Mesenchymal stem cell (in vitro differentiated cells and primary cell): ENCODE measurements at regions not wholly inside any gene's neighbourhood (a gene's known extent, or its start where the extent isn't known, plus 50 kb on each side); places are given as distances from the start of the nearest gene placed in this dataset.
"Not testable (repeated sequence)": the region's sequence is repeated elsewhere in the genome, so short reads cannot be mapped to it uniquely, and the experiment has no call there.

Experiments
- DNase-seq: peaks from one replicate; pipeline ENCODE4 v3.0.0-alpha.2; 2013
- H2AFZ ChIP-seq: one replicate; pipeline ENCODE4 v1.6.1; 2013; ENCODE audit warnings: low read depth, mild to moderate bottlenecking, control low read depth, inconsistent platforms, low read length, moderate library complexity
- H2AK5ac ChIP-seq: 2 replicates; pipeline ENCODE4 v1.6.1; 2013; ENCODE audit warnings: low read length, moderate library complexity, mild to moderate bottlenecking, inconsistent platforms; ENCODE audit not compliant: severe bottlenecking
- H2BK120ac ChIP-seq: one replicate; pipeline ENCODE4 v1.6.1; 2013; ENCODE audit warnings: low read depth, mild to moderate bottlenecking, inconsistent platforms, low read length, moderate library complexity
- H2BK12ac ChIP-seq, 2 experiments: one replicate each; pipeline ENCODE4 v1.6.1; 2013; ENCODE audit warnings: inconsistent platforms in 2 of 2, low read length in 2 of 2, mild to moderate bottlenecking in 2 of 2, moderate library complexity in 2 of 2, control low read depth in 1 of 2
- H2BK15ac ChIP-seq: one replicate; pipeline ENCODE4 v1.6.1; 2013; ENCODE audit warnings: mild to moderate bottlenecking, low read depth, inconsistent platforms; ENCODE audit not compliant: poor library complexity, severe bottlenecking
- H2BK5ac ChIP-seq: 2 replicates; pipeline ENCODE4 v1.6.1; 2013; ENCODE audit warnings: low read depth, mild to moderate bottlenecking, low read length, control low read depth, inconsistent platforms; ENCODE audit not compliant: poor library complexity, severe bottlenecking
- H3K14ac ChIP-seq, 2 experiments: one replicate each; pipeline ENCODE4 v1.6.1; 2013; ENCODE audit warnings: inconsistent platforms in 2 of 2, low read length in 2 of 2, control low read depth in 1 of 2, mild to moderate bottlenecking in 1 of 2, moderate library complexity in 1 of 2
- H3K18ac ChIP-seq, 2 experiments: one replicate each; pipeline ENCODE4 v1.6.1; 2013; ENCODE audit warnings: inconsistent platforms in 2 of 2, low read length in 2 of 2, control low read depth in 1 of 2, low read depth in 1 of 2, mild to moderate bottlenecking in 1 of 2
- H3K23ac ChIP-seq, 2 experiments: one replicate each; pipeline ENCODE4 v1.6.1; 2013; ENCODE audit warnings: inconsistent platforms in 2 of 2, low read length in 2 of 2, mild to moderate bottlenecking in 2 of 2, moderate library complexity in 2 of 2, control low read depth in 1 of 2
- H3K27ac ChIP-seq: 2 replicates; pipeline ENCODE4 v1.5.1; 2013; ENCODE audit warnings: mild to moderate bottlenecking, moderate library complexity, low read length, control low read depth, inconsistent platforms; ENCODE audit not compliant: poor library complexity, severe bottlenecking
- H3K27me3 ChIP-seq, 2 experiments: 2 replicates each; pipeline versions ENCODE4 v1.6.1 to v1.7.0; 2013; ENCODE audit warnings: low read length in 2 of 2, mild to moderate bottlenecking in 2 of 2, moderate library complexity in 2 of 2, control low read depth in 1 of 2, inconsistent platforms in 1 of 2; ENCODE audit not compliant: control insufficient read depth in 1 of 2, insufficient read depth in 1 of 2
- H3K36me3 ChIP-seq, 2 experiments: 2 replicates each; pipeline versions ENCODE4 v1.6.1 to v1.7.0; 2013; ENCODE audit warnings: low read length in 2 of 2, control low read depth in 1 of 2, inconsistent platforms in 1 of 2, low read depth in 1 of 2, mild to moderate bottlenecking in 1 of 2; ENCODE audit not compliant: insufficient read depth in 2 of 2, control insufficient read depth in 1 of 2
- H3K4ac ChIP-seq, 2 experiments: one replicate each; pipeline ENCODE4 v1.6.1; 2013; ENCODE audit warnings: inconsistent platforms in 2 of 2, low read length in 2 of 2, mild to moderate bottlenecking in 2 of 2, moderate library complexity in 2 of 2, control low read depth in 1 of 2, low read depth in 1 of 2
- H3K4me1 ChIP-seq: 2 replicates; pipeline ENCODE4 v1.6.1; 2013; ENCODE audit warnings: low read depth, low read length, control low read depth; ENCODE audit not compliant: control insufficient read depth, insufficient read depth
- H3K4me2 ChIP-seq: 2 replicates; pipeline ENCODE4 v1.6.1; 2013; ENCODE audit warnings: low read length, mild to moderate bottlenecking, inconsistent platforms; ENCODE audit not compliant: poor library complexity, severe bottlenecking
- H3K4me3 ChIP-seq, 2 experiments: 2 replicates each; pipeline versions ENCODE4 v1.5.1 to v1.7.0; 2013; ENCODE audit warnings: low read length in 2 of 2, mild to moderate bottlenecking in 2 of 2, control low read depth in 1 of 2, low read depth in 1 of 2; ENCODE audit not compliant: insufficient read depth in 1 of 2
- H3K79me1 ChIP-seq: replicated peaks from 2 replicates; pipeline ENCODE4 v1.6.1; 2013; ENCODE audit warnings: mild to moderate bottlenecking, control low read depth, low read length, inconsistent platforms; ENCODE audit not compliant: poor library complexity, severe bottlenecking
- H3K9ac ChIP-seq: 2 replicates; pipeline ENCODE4 v1.7.0; 2013; ENCODE audit warnings: mild to moderate bottlenecking, low read length, moderate library complexity
- H3K9me3 ChIP-seq: 2 replicates; pipeline ENCODE4 v1.7.0; 2013; ENCODE audit warnings: mild to moderate bottlenecking, low read length; ENCODE audit not compliant: control insufficient read depth
- H4K8ac ChIP-seq: one replicate; pipeline ENCODE4 v1.6.1; 2013; ENCODE audit warnings: inconsistent platforms, mild to moderate bottlenecking, low read length, moderate library complexity
- H4K91ac ChIP-seq: one replicate; pipeline ENCODE4 v1.6.1; 2013; ENCODE audit warnings: mild to moderate bottlenecking, low read length, inconsistent platforms
- WGBS: methylation state at CpG from one replicate; pipeline ENCODE4 v1.1.7; 2013; ENCODE audit warnings: mixed read lengths; 5-methylcytosine and 5-hydroxymethylcytosine counted together

- H2AFZ ChIP-seq, H3K9me3 ChIP-seq, H3K14ac ChIP-seq, H3K27ac ChIP-seq, H2BK12ac ChIP-seq, H3K4me1 ChIP-seq, H2BK5ac ChIP-seq, H3K36me3 ChIP-seq, H2BK15ac ChIP-seq, H3K23ac ChIP-seq, H3K4me3 ChIP-seq, H3K4me2 ChIP-seq, H4K8ac ChIP-seq, H3K79me1 ChIP-seq, H3K4ac ChIP-seq, H4K91ac ChIP-seq, H2AK5ac ChIP-seq, H3K9ac ChIP-seq, DNase-seq, H2BK120ac ChIP-seq, H3K27me3 ChIP-seq, H3K18ac ChIP-seq: not testable (repeated sequence)
- no CpG with 5 or more reads among the region's 2 CpGs for WGBS
Measured at GRCh38 chrY:12240326-12240725, 460.7 kb upstream of the USP9Y start.

- Histone ChIP-seq H3K4me2 (no peak overlapping the region), H3K18ac (no peak overlapping the region), H2AFZ (no peak overlapping the region), H2BK5ac (no peak overlapping the region), H3K4me3 (no peak overlapping the region), H3K27ac (no peak overlapping the region), H4K91ac (no peak overlapping the region), H3K14ac (no peak overlapping the region), H2BK120ac (no peak overlapping the region), H3K9ac (no peak overlapping the region), H3K4me1 (no peaks in the 10 kb centered on the region), H2BK15ac (no peak overlapping the region), H3K23ac (no peak overlapping the region), H3K36me3 (no peaks in the 10 kb centered on the region), H2AK5ac (no peak overlapping the region), H4K8ac (no peak overlapping the region), H3K27me3 (no peaks in the 10 kb centered on the region), H3K9me3 (no peaks in the 10 kb centered on the region), H2BK12ac (no peak overlapping the region), H3K4ac (no peak overlapping the region), H3K79me1 (no peaks in the 10 kb centered on the region)
- DNase-seq: no peak
- WGBS: 0% methylated on average over 1 of the region's 1 CpG
Measured at GRCh38 chrY:12244146-12244545, 456.9 kb upstream of the USP9Y start.

- H3K14ac ChIP-seq: no peak overlapping the region
- no peak overlapping the region for H3K18ac ChIP-seq
- H2AK5ac ChIP-seq: no peak overlapping the region
- no peak overlapping the region for H3K4ac ChIP-seq
- no peak overlapping the region for H4K8ac ChIP-seq
- H2BK12ac ChIP-seq: no peak overlapping the region
- no peak for DNase-seq
- H2BK5ac ChIP-seq: no peak overlapping the region
- no peaks in the 10 kb centered on the region for H3K36me3 ChIP-seq
- no peak overlapping the region for H3K23ac ChIP-seq
- H3K4me3 ChIP-seq: no peak overlapping the region
- no peaks in the 10 kb centered on the region for H3K4me1 ChIP-seq
- H2AFZ ChIP-seq: no peak overlapping the region
- no peak overlapping the region for H4K91ac ChIP-seq
- no peaks in the 10 kb centered on the region for H3K79me1 ChIP-seq
- WGBS: 75% methylated on average over 10 of the region's 11 CpGs
- H3K9ac ChIP-seq: no peak overlapping the region
- no peak overlapping the region for H2BK15ac ChIP-seq
- no peak overlapping the region for H3K27ac ChIP-seq
- H3K4me2 ChIP-seq: no peak overlapping the region
- no peaks in the 10 kb centered on the region for H3K9me3 ChIP-seq
- H3K27me3 ChIP-seq: no peaks in the 10 kb centered on the region
- H2BK120ac ChIP-seq: no peak overlapping the region
Measured at GRCh38 chrY:12253756-12254155, 447.3 kb upstream of the USP9Y start.

GRCh38 chrY:12271162-12271561, 429.9 kb upstream of the USP9Y start:
- no peak overlapping the region for H3K4ac ChIP-seq
- H3K27me3 ChIP-seq: no peaks in the 10 kb centered on the region
- no peaks in the 10 kb centered on the region for H3K9me3 ChIP-seq
- H3K27ac ChIP-seq: no peak overlapping the region
- no peak overlapping the region for H2AK5ac ChIP-seq
- no peaks in the 10 kb centered on the region for H3K4me1 ChIP-seq
- H2BK5ac ChIP-seq: no peak overlapping the region
- H2BK15ac ChIP-seq: no peak overlapping the region
- H2BK12ac ChIP-seq: no peak overlapping the region
- no peak overlapping the region for H4K8ac ChIP-seq
- no peaks in the 10 kb centered on the region for H3K79me1 ChIP-seq
- no peak overlapping the region for H3K9ac ChIP-seq
- H3K4me2 ChIP-seq: no peak overlapping the region
- no peak overlapping the region for H2BK120ac ChIP-seq
- no peak for DNase-seq
- H2AFZ ChIP-seq: no peak overlapping the region
- no peak overlapping the region for H3K18ac ChIP-seq
- no peak overlapping the region for H3K14ac ChIP-seq
- 77% methylated on average over 3 of the region's 4 CpGs for WGBS
- no peaks in the 10 kb centered on the region for H3K36me3 ChIP-seq
- no peak overlapping the region for H3K4me3 ChIP-seq
- H4K91ac ChIP-seq: no peak overlapping the region
- H3K23ac ChIP-seq: no peak overlapping the region
